ENCODE measurements at regions not wholly inside any gene's neighbourhood (a gene's known extent, or its start where the extent isn't known, plus 50 kb on each side); places are given as distances from the start of the nearest gene placed in this dataset.

GRCh38 chr11:43574411-43574810 is 106.1 kb upstream of the HSD17B12 start:
- TF ChIP-seq, protein P1, sequence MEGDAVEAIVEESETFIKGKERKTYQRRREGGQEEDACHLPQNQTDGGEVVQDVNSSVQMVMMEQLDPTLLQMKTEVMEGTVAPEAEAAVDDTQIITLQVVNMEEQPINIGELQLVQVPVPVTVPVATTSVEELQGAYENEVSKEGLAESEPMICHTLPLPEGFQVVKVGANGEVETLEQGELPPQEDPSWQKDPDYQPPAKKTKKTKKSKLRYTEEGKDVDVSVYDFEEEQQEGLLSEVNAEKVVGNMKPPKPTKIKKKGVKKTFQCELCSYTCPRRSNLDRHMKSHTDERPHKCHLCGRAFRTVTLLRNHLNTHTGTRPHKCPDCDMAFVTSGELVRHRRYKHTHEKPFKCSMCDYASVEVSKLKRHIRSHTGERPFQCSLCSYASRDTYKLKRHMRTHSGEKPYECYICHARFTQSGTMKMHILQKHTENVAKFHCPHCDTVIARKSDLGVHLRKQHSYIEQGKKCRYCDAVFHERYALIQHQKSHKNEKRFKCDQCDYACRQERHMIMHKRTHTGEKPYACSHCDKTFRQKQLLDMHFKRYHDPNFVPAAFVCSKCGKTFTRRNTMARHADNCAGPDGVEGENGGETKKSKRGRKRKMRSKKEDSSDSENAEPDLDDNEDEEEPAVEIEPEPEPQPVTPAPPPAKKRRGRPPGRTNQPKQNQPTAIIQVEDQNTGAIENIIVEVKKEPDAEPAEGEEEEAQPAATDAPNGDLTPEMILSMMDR (IDR thresholded peaks at IDR 0.05): no peak
- TF ChIP-seq POLR2A (IDR thresholded peaks at IDR 0.05) (no peak), POLR2AphosphoS5 (IDR thresholded peaks at IDR 0.05) (no peak), EP300 (IDR thresholded peaks at IDR 0.05) (no peak)

All from suprapubic skin (tissue), 4 donors.